ENCODE measurements at regions not wholly inside any gene's neighbourhood (a gene's known extent, or its start where the extent isn't known, plus 50 kb on each side); places are given as distances from the start of the nearest gene placed in this dataset.

DNA sequence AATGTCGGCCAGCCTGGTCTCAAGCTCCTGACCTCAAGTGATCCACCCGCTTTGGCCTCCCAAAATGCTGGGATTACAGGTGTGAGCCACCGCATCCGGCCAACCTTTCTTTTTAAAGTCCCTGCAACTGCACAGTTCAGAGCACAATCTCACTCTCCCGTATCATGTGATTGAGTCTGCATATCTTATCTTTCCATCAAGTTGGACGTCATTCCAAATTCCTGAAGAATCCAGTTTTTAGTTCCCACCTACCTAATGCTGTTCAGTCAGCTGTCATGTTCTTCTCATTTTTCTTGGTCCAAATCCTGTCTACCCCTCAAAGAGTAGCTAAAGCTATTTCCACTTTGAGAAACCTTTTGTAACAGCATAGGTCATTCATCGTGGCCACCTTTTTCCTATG is 110.8 kb upstream of the FBXO11 start:
- WGBS, 2 experiments (ENCODE audit: low coverage in 1 of 2, low lambda C conversion rate in 2 of 2, missing lambda C conversion rate in 2 of 2) = 71 to 75% methylated on average over 7 of the region's 7 CpGs
- no peak for DNase-seq
- Histone ChIP-seq H3K9me3 (ENCODE audit: low read depth) (no peaks in the 10 kb centered on the region), H3K9me2 (ENCODE audit: insufficient read depth) (no peaks in the 10 kb centered on the region), H2AFZ (no peak overlapping the region), H3K4me3 (no peak overlapping the region), H3F3A (ENCODE audit: insufficient read depth) (no peaks in the 10 kb centered on the region), H3K79me2 (ENCODE audit: insufficient read depth) (no peaks in the 10 kb centered on the region), H3K4me1 (ENCODE audit: insufficient read depth) (no peaks in the 10 kb centered on the region), H3K27me3 (replicated peaks; ENCODE audit: insufficient read depth) (no peaks in the 10 kb centered on the region), H3K36me3 (ENCODE audit: low read depth) (no peaks in the 10 kb centered on the region), H3K27ac (no peak overlapping the region), H3K9ac (no peak overlapping the region), H4K20me1 (ENCODE audit: insufficient read depth) (no peaks in the 10 kb centered on the region), H3K4me2 (ENCODE audit: unreplicated experiment) (no peak overlapping the region)
- TF ChIP-seq EZH2phosphoT487 (IDR thresholded peaks at IDR 0.05; ENCODE audit: insufficient read depth, low read depth) (no peak), EZH2 (IDR thresholded peaks at IDR 0.05; ENCODE audit: insufficient read depth, poor library complexity, severe bottlenecking) (no peak)
- in situ Hi-C loops (cut with MboI) = no loop called here

DNA sequence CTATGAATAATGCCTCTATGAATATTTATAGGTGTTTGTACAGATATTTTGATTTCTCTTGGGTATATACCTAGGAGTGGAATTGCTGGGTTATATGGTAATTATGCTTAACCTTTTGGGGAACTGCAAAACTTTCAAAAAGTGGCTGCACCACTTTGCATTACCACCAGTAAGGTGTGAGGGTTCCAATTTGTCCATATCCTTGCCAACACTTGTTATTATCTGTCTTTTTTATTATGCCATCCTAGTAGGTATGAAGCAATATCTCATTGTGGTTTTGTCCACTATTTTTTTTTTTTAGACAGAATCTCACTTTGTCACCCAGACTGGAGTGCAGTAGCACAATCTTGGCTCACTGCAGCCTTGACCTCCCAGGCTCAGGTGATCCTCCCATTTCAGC is 112.2 kb upstream of the FBXO11 start:
- H4K20me1 ChIP-seq (ENCODE audit: insufficient read depth) = no peaks in the 10 kb centered on the region
- H3K4me1 ChIP-seq (ENCODE audit: insufficient read depth) = no peaks in the 10 kb centered on the region

DNA sequence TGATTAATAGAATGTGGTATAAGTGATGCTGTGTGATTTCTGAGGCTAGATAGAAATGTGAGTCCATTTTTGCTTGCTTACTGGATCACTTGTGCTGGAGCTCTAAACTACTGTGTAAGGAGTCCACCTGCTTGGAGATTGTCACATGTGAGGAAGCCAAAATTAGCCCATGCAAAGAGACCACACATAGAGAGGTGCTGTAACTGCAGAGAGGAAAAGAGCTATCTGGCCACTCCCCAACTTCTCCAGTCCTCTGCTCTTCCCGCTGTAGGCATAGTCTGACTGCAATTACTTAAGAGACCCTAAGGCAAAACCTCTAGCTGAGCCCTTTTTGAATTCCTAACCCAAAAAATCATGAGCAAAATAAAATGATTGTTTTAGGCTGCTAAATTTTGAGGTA is 120.6 kb upstream of the FBXO11 start:
- WGBS, 2 experiments (ENCODE audit: low coverage in 1 of 2, low lambda C conversion rate in 2 of 2, missing lambda C conversion rate in 2 of 2) = 50 to 67% methylated on average over 1 of the region's 1 CpG
- Histone ChIP-seq H2AFZ (no peak overlapping the region), H3K9me2 (ENCODE audit: insufficient read depth) (no peaks in the 10 kb centered on the region), H3K27ac (no peak overlapping the region), H3F3A (ENCODE audit: insufficient read depth) (no peaks in the 10 kb centered on the region), H3K36me3 (ENCODE audit: low read depth) (no peaks in the 10 kb centered on the region), H3K79me2 (ENCODE audit: insufficient read depth) (no peaks in the 10 kb centered on the region), H4K20me1 (ENCODE audit: insufficient read depth) (no peaks in the 10 kb centered on the region), H3K9me3 (ENCODE audit: low read depth) (no peaks in the 10 kb centered on the region), H3K9ac (no peak overlapping the region), H3K27me3 (replicated peaks; ENCODE audit: insufficient read depth) (no peaks in the 10 kb centered on the region; the same call in 1 of the 2 replicates), H3K4me2 (ENCODE audit: unreplicated experiment) (no peak overlapping the region), H3K4me1 (ENCODE audit: insufficient read depth) (no peaks in the 10 kb centered on the region), H3K4me3 (no peak overlapping the region)
- in situ Hi-C loops (cut with MboI) = no loop called here
- no peak for TF ChIP-seq EZH2phosphoT487 (IDR thresholded peaks at IDR 0.05; ENCODE audit: insufficient read depth, low read depth)
- TF ChIP-seq EZH2 (IDR thresholded peaks at IDR 0.05; ENCODE audit: insufficient read depth, poor library complexity, severe bottlenecking) = no peak
- DNase-seq = no peak

More for the DNA sequence above, 112.2 kb upstream of the FBXO11 start:
- Histone ChIP-seq H3K27me3 (replicated peaks; ENCODE audit: insufficient read depth) (no peaks in the 10 kb centered on the region; the same call in 1 of the 2 replicates), H3K4me3 (no peak overlapping the region), H3K9me3 (ENCODE audit: low read depth) (no peaks in the 10 kb centered on the region), H3K9me2 (ENCODE audit: insufficient read depth) (no peaks in the 10 kb centered on the region), H3K36me3 (ENCODE audit: low read depth) (no peaks in the 10 kb centered on the region), H3K4me2 (ENCODE audit: unreplicated experiment) (no peak overlapping the region), H2AFZ (no peak overlapping the region), H3F3A (ENCODE audit: insufficient read depth) (no peaks in the 10 kb centered on the region), H3K27ac (no peak overlapping the region), H3K79me2 (ENCODE audit: insufficient read depth) (no peaks in the 10 kb centered on the region), H3K9ac (no peak overlapping the region)
- in situ Hi-C loops (cut with MboI) = no loop called here
- TF ChIP-seq EZH2 (IDR thresholded peaks at IDR 0.05; ENCODE audit: insufficient read depth, poor library complexity, severe bottlenecking) = no peak
- no peak for TF ChIP-seq EZH2phosphoT487 (IDR thresholded peaks at IDR 0.05; ENCODE audit: insufficient read depth, low read depth)
- DNase-seq = no peak

DNA sequence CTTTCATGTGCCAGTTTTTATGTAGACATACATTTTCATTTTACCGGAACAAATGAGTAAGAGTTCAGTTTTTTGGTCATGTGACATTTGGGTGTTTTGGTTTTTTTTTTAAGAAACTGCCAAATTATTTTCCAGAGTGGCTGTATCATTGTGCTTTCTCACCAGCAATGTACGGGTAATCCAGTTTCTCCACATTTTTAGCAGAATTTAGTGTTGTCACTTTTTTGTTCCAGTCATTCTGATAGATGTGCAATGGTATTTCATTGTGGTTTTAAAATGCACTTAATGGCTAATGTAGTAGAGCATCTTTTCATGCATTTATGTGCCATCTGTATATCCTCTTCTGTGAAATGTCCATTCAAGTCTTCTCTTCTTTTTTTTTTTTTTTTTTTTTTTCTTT is 126.5 kb upstream of the FBXO11 start:
- Histone ChIP-seq H3K9me3 (ENCODE audit: low read depth) (no peaks in the 10 kb centered on the region), H3K79me2 (ENCODE audit: insufficient read depth) (no peaks in the 10 kb centered on the region), H3F3A (ENCODE audit: insufficient read depth) (no peaks in the 10 kb centered on the region), H3K4me2 (ENCODE audit: unreplicated experiment) (no peak overlapping the region), H3K9ac (no peak overlapping the region), H3K36me3 (ENCODE audit: low read depth) (no peaks in the 10 kb centered on the region), H3K27me3 (replicated peaks; ENCODE audit: insufficient read depth) (no peaks in the 10 kb centered on the region), H3K27ac (no peak overlapping the region), H4K20me1 (ENCODE audit: insufficient read depth) (no peaks in the 10 kb centered on the region), H3K4me1 (ENCODE audit: insufficient read depth) (no peaks in the 10 kb centered on the region), H3K9me2 (ENCODE audit: insufficient read depth) (no peaks in the 10 kb centered on the region), H3K4me3 (no peak overlapping the region), H2AFZ (no peak overlapping the region)
- in situ Hi-C loops (cut with MboI) = no loop called here
- TF ChIP-seq EZH2phosphoT487 (IDR thresholded peaks at IDR 0.05; ENCODE audit: insufficient read depth, low read depth) (no peak), EZH2 (IDR thresholded peaks at IDR 0.05; ENCODE audit: insufficient read depth, poor library complexity, severe bottlenecking) (no peak)
- no peak for DNase-seq
- WGBS, 2 experiments (ENCODE audit: low coverage in 1 of 2, low lambda C conversion rate in 2 of 2, missing lambda C conversion rate in 2 of 2) = 77 to 78% methylated on average over 2 of the region's 2 CpGs

DNA sequence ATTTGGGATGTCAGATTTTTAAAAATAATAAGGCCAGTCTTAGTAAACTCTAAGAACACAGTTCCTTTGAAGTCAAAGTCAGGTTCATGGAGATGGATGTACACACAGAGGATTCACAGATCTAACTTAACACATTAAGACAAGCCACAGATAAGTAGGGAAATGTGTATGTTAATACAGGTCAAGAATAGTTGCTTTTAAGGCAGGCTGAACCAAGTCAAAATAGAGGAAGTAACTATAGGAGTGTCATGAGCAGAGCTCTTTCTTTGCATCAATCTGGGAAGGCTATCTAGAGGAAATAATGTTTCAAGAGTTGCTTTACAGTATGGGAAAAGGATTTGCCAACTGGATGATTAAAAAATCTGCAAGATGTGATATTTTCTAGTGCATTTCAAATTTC is 128.0 kb upstream of the FBXO11 start:
- Histone ChIP-seq H3K36me3 (ENCODE audit: low read depth) (no peaks in the 10 kb centered on the region), H3K79me2 (ENCODE audit: insufficient read depth) (no peaks in the 10 kb centered on the region), H4K20me1 (ENCODE audit: insufficient read depth) (no peaks in the 10 kb centered on the region), H3K9me3 (ENCODE audit: low read depth) (no peaks in the 10 kb centered on the region), H3K27ac (no peak overlapping the region), H3K4me3 (no peak overlapping the region), H3K4me2 (ENCODE audit: unreplicated experiment) (no peak overlapping the region), H2AFZ (no peak overlapping the region), H3K4me1 (ENCODE audit: insufficient read depth) (no peaks in the 10 kb centered on the region), H3F3A (ENCODE audit: insufficient read depth) (no peaks in the 10 kb centered on the region), H3K9ac (no peak overlapping the region), H3K27me3 (replicated peaks; ENCODE audit: insufficient read depth) (no peaks in the 10 kb centered on the region), H3K9me2 (ENCODE audit: insufficient read depth) (no peaks in the 10 kb centered on the region)
- in situ Hi-C loops (cut with MboI) = no loop called here
- no peak for DNase-seq
- TF ChIP-seq EZH2phosphoT487 (IDR thresholded peaks at IDR 0.05; ENCODE audit: insufficient read depth, low read depth) = no peak
- no peak for TF ChIP-seq EZH2 (IDR thresholded peaks at IDR 0.05; ENCODE audit: insufficient read depth, poor library complexity, severe bottlenecking)

All from GM23248 (cell line).